Mucosa of gallbladder (tissue), 1 donor: ENCODE measurements at regions not wholly inside any gene's neighbourhood (a gene's known extent, or its start where the extent isn't known, plus 50 kb on each side); places are given as distances from the start of the nearest gene placed in this dataset.
"Not testable (repeated sequence)": the region's sequence is repeated elsewhere in the genome, so short reads cannot be mapped to it uniquely, and the experiment has no call there.

ENCODE experiments used
- DNase-seq: peaks from one replicate; pipeline ENCODE4 v3.0.0-alpha.2; 2020; ENCODE audit warnings: low spot score
- donor health status: DM: no; HTN: no; CAD: no.

GRCh38 chr2:147017951-147018645 lies 826.7 kb upstream of the ACVR2A start:
- no peak for DNase-seq

DNA sequence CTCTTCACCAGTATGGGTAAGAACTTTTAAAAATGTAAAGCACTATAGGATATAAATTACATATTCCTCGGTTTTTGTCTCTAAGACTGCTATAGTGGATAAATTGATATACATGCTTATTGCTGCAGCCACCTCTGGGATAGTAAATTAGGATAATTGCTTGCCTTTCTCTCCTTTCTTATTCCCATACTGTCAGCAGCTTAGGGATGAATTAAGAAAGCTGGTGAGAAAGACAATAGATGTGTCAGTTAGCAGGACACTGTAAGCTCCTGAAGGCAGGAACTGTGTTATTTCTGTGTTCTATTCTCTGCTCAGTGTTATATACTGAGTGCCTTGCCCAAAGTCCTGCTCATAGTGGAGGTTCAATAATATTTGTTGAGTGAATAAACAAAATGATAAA lies 828.6 kb upstream of the ACVR2A start:
- DNase-seq: no peak

GRCh38 chr2:147015591-147015990 lies 829.2 kb upstream of the ACVR2A start:
- no peak for DNase-seq

GRCh38 chr2:147013696-147014392 lies 831.0 kb upstream of the ACVR2A start:
- no peak for DNase-seq

DNA sequence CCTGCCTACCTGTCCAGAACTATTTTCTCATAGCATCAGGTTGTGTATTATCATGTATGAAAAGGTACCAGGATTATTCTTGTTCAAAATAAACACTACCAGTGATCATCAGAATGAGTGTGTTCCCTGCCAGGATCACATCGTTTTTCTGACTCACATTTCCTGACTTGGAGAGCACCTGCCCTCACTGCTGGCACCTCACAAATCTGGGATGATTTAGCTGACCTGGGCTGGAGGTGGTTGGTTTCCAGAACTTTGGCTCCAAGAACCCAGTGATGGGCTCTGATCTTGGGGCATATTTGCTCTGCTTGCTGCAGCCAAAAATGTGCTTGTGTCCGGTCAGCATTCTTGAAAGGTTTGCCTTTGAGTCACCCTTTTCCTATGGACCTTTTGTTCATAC lies 836.3 kb upstream of the ACVR2A start:
- DNase-seq: no peak

DNA sequence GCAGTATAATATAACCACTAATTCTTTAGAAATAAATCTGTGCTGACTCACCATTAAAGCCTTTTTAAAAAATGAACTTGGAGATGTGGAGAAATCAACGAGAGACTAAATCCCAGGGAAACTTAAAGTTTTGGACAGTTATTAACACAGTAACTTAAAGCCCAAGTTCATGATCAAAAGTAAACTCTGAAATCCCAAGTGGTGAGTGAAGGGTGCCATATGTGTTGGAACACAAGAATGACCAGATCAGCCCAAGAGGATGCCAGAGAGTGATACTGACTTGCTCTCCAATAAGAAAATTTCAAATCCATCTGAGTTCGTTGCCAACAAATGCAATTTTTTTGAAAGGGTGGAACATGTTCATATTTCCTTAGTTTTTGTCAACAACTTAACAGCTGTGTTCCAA lies 838.1 kb upstream of the ACVR2A start:
- DNase-seq: no peak

DNA sequence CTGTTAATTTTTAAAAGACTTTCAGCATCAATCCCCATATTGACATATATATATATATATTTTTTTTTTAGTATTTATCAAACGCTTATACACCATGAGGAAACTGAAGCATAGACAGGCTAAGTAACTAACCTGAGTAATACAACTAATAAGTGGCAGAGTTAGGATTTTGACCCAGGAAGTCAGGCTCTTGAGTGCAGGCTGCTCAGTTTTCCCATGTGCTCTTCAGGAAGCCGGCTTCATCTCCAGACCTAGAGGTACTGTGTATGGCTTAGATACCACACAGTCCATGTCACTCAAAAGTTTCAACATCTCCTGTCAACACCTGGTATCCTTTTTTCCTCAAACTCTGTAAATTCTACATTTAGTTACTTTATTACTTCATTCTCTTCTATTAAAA lies 841.7 kb upstream of the ACVR2A start:
- DNase-seq: no peak

DNA sequence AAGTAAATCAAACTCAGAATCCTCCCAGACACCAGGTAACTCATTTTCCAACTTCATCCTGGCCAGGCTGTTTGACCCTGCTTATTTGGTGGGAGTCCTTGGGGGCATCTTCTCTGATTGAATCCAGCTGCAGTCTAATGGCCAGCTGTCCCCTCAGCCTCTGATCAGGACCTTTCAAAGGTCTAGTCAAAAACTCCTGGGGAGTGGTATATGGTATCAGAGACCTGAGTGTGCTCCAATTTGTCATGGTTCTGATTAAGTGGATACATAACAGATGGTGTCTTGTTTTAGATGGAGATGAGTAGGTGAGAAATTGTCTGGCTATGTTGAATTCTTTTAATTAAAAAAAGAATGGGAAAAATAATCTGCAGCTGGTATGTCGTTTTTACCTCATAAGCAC lies 842.6 kb upstream of the ACVR2A start:
- no peak for DNase-seq

GRCh38 chr2:147001061-147001460 lies 843.8 kb upstream of the ACVR2A start:
- DNase-seq: no peak

DNA sequence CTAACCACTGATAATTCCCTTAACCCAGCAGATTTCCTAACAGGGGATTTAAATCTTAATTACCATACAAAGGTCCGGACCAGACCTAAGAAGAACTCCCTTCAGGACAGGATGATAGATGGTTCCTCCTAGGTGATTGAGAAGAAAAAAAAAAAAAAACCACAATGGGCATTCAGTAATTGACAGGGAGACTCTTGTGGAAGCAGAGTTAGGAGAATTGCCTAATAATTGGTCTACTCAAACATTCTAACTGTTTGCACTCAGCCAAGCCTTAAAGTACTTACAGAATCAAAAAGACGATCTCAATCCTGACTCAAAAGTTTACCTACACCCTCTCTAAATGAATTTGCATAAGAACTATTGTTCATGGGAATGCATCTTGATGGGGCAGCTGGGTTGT lies 844.7 kb upstream of the ACVR2A start:
- DNase-seq: not testable (repeated sequence)

DNA sequence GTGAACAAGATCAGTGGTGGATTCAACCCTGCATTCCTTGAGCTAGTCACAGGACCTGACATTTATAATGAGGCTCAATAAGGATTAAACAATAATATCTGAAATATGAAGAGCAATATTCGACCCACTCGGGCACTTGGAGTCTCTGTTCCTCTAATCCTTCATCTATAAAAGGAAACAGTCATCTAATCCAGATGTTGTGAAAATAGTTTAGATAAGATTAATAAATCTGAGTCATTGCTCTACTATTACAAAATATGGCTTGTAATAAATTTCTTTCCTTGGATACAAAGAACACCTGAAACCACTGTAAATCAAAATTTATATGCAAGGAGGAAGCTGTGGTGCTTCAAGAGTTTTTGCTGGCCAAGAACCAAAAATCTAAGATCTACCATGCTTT lies 846.9 kb upstream of the ACVR2A start:
- DNase-seq: no peak

- no peak for DNase-seq
These were observed 847.3 kb upstream of the ACVR2A start for GRCh38 chr2:146997488-146997887.

DNA sequence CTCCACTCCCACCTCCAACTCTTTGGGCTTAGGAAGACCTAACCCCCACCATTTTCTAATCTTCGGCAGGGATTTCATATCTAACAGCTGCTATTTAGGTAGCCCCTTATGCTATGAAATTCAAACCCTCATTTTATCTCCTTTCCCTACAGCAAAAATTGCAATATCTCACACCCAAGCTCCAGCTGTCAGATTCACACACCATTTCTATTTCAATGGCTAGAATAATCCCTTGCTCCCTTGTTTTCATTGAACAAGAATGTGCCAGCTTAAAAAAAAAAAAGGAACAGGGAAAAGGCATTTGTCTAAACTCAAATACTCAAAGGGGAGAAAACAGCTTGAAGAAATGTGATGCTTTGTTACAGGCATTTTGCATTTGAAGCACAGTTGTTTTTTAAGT lies 850.6 kb upstream of the ACVR2A start:
- no peak for DNase-seq

- no peak for DNase-seq
These were observed 852.4 kb upstream of the ACVR2A start for GRCh38 chr2:146992466-146992865.

DNA sequence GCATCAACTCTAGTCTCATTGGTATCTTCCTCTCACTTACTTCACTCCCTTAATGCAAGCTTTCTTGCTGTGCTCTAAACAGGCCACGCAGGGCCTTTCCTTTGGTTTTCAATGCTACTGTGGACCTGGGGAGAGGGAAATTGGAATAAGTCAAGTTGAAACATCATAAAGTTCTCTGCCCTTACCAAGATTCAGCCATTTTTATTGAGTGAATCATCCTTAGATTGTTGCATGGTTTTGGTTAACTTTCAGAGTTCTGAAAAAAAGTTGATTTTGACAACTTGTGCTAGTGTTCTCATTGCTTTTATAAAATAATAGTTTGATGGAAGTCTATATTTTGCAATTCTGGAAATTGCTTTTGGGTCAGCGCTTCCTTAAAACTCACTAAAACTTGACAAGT lies 852.8 kb upstream of the ACVR2A start:
- DNase-seq: no peak

DNA sequence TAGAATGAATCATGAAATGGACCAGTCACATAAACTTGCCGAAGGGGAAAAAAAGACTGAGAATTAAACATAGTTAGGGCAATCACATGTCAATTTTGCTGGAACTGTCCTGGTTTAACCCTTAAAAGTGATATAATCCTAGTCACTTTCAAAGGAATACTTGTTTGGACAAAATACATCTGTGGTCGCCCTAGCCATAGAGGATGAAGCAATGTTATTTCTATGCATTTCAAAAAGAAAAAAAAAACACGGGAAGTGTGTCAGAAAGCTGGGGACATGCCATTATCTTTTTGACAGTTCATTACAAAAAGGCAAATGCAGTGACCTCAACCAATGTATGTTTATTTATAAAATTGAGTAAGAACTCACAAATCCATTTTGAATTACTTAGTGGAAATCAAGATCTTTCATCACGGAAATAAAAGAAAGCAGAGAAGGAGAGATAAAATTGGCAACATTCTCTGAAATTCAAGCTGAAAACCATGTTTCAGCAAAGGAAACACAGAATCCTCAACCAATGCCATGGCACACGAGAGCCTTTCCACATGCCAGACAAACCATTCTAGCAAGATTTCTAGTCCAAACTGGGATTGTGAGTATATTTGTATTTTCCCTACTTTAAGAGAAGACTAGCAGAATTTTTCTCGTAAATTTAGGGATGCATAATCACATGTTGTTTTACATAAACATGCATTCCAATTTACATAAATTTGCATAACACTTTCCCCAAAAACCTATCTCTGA lies 854.3 kb upstream of the ACVR2A start:
- DNase-seq: no peak

GRCh38 chr2:146989741-146990140 lies 855.1 kb upstream of the ACVR2A start:
- no peak for DNase-seq

DNA sequence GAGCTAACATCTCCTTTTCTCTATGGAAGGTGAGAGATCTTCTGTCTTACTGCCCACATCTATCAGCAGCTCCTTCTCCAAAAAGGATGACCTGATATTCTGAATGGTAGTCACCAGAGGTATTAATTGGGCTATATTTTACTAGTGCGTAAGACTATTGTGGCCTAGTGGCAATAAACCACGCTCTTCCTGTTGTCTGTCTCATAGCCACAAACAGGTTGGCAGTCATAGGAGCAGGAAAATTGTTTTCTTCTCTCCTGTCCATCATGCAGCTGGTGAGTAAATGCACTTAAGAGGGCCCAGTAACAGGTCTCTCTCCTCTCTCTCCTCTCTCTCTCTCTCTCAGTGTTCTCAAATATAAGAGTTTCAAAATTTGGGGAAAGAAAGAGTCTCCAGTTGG lies 856.8 kb upstream of the ACVR2A start:
- no peak for DNase-seq

GRCh38 chr2:146986161-146986560 lies 858.7 kb upstream of the ACVR2A start:
- DNase-seq: no peak

GRCh38 chr2:146985753-146986152 lies 859.1 kb upstream of the ACVR2A start:
- no peak for DNase-seq

DNA sequence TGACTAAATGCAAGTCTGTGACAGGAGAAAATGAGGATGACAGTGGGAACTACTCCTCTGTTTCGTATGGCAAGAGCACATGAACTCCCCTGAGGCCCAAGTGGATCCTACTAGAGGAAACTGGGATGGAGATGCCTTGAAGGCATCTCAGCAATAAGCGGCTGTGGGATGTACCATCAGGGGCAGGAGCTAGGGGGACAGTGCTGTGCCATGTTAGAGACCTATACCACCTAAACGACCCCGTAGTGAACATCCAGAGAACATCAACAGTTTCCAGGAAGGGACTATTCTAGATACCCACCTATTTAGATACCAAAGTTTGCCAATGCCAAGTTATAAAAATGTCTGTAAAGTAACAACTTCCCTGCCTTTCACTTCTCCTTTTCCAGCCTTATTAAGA lies 860.8 kb upstream of the ACVR2A start:
- DNase-seq: no peak

DNA sequence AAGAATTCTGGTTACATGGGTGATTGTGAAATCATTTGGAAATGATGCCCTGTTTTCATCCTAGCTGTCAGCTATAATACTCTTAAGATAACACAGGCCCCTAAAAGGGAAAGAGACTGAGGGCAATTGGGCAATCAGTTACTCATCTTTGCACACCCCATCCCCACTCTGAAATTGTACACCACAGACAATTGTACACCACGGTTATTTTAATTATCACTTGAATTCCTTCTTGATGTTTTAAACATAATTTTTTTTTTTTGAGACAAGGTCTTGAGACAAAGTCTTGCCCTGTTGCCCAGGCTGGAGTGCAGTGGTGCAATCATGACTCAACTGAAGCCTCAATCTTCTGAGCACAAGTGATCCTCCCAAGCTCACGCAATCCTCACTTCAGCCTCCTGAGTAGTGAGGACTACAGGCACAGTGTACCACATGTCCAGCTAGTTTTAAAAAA lies 862.4 kb upstream of the ACVR2A start:
- peak; percentile 25 for DNase-seq

DNA sequence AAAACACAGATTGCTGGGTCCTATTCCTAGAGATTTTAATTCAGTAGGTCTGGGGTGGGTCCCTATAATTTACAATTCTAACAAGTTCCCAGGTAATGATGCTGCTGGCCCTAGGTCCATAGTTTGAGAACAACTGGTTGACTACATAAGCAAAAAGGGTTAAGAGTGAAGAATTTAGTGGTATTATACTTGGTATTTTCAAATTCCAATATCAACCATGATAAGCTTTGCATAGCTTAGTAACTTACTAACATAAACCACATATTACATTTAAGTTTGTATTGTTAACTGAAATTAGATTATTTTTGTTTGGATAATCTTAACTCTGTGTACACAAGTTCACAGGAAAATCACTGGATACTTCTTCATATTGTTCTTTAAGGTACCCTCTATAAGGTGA lies 862.9 kb upstream of the ACVR2A start:
- no peak for DNase-seq
